ENCODE measurements at regions not wholly inside any gene's neighbourhood (a gene's known extent, or its start where the extent isn't known, plus 50 kb on each side); places are given as distances from the start of the nearest gene placed in this dataset.
"Not testable (repeated sequence)": the region's sequence is repeated elsewhere in the genome, so short reads cannot be mapped to it uniquely, and the experiment has no call there.

- not testable (repeated sequence) for H3K9me3 ChIP-seq (replicated peaks; ENCODE audit: insufficient read depth, low read length); H3K4me2 ChIP-seq (ENCODE audit: low read depth, low read length); H3K79me2 ChIP-seq (ENCODE audit: low read length); H4K20me1 ChIP-seq (ENCODE audit: insufficient read depth, low read length); H3K4me1 ChIP-seq (ENCODE audit: low read length); H3K9me2 ChIP-seq (replicated peaks; ENCODE audit: insufficient read depth, low read length); H3F3A ChIP-seq (ENCODE audit: insufficient read depth, low read length); H3K36me3 ChIP-seq (replicated peaks; ENCODE audit: insufficient read depth, low read length); H3K27me3 ChIP-seq (replicated peaks; ENCODE audit: insufficient read depth, low read length); H2AFZ ChIP-seq (ENCODE audit: low read length); DNase-seq; H3K4me3 ChIP-seq (ENCODE audit: low read length); H3K27ac ChIP-seq (ENCODE audit: low read length); H3K9ac ChIP-seq (ENCODE audit: low read length)
Observed at GRCh38 chr17:13659051-13659450, 57.3 kb upstream of the HS3ST3A1 start.

DNA sequence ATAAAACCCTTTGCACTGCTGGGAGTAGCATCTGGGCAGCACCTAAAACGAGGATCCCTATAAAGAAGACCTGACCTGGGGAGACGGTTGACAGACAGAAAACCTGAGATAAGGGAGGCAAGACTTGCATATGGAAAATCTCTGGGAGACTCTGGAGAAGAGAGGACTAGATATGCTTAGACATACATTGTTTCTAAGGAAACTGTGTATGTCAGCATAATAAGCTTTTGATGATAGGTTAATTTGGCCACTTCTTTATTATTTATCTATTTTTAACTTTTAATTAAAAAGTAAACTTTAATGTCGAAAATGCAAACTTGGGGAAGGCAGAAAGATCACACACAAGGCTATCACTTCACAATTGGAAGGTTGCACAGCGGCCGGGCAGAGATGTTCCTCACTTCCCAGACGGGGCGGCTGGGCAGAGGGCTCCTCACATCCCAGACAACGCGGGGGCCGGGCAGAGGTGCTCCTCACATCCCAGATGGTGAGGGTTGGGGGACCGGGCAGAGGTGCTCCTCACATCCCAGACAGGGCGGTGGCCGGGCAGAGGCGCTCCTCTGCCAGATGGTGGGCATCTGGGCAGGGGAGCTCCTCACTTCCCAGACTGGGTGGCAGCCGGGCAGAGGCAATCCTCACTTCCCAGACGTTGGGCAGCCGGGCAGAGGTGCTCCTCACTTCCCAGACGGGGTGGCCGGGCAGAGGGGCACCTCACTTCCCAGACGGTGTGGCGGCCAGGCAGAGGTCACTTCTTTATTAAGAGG lies 64.3 kb upstream of the HS3ST3A1 start:
- Histone ChIP-seq H4K20me1 (ENCODE audit: insufficient read depth, low read length) (no peaks in the 10 kb centered on the region), H3K4me1 (ENCODE audit: low read length) (no peaks in the 10 kb centered on the region), H3K79me2 (ENCODE audit: low read length) (no peaks in the 10 kb centered on the region), H3K4me2 (ENCODE audit: low read depth, low read length) (no peak overlapping the region), H3F3A (ENCODE audit: insufficient read depth, low read length) (no peaks in the 10 kb centered on the region), H3K9me2 (replicated peaks; ENCODE audit: insufficient read depth, low read length) (no peaks in the 10 kb centered on the region), H3K36me3 (replicated peaks; ENCODE audit: insufficient read depth, low read length) (no peaks in the 10 kb centered on the region), H3K9ac (ENCODE audit: low read length) (no peak overlapping the region), H3K9me3 (replicated peaks; ENCODE audit: insufficient read depth, low read length) (no peaks in the 10 kb centered on the region), H2AFZ (ENCODE audit: low read length) (no peak overlapping the region), H3K4me3 (ENCODE audit: low read length) (no peak overlapping the region), H3K27ac (ENCODE audit: low read length) (no peak overlapping the region), H3K27me3 (replicated peaks; ENCODE audit: insufficient read depth, low read length) (no peaks in the 10 kb centered on the region)
- TF ChIP-seq EZH2 (optimal IDR thresholded peaks at IDR 0.05; ENCODE audit: low read depth, low read length) (no peak), EZH2phosphoT487 (IDR thresholded peaks at IDR 0.05; ENCODE audit: low read length) (no peak)
- TF ChIP-seq, protein P1, sequence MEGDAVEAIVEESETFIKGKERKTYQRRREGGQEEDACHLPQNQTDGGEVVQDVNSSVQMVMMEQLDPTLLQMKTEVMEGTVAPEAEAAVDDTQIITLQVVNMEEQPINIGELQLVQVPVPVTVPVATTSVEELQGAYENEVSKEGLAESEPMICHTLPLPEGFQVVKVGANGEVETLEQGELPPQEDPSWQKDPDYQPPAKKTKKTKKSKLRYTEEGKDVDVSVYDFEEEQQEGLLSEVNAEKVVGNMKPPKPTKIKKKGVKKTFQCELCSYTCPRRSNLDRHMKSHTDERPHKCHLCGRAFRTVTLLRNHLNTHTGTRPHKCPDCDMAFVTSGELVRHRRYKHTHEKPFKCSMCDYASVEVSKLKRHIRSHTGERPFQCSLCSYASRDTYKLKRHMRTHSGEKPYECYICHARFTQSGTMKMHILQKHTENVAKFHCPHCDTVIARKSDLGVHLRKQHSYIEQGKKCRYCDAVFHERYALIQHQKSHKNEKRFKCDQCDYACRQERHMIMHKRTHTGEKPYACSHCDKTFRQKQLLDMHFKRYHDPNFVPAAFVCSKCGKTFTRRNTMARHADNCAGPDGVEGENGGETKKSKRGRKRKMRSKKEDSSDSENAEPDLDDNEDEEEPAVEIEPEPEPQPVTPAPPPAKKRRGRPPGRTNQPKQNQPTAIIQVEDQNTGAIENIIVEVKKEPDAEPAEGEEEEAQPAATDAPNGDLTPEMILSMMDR (IDR thresholded peaks at IDR 0.05; ENCODE audit: low read length), result no peak
- no peak for DNase-seq

DNA sequence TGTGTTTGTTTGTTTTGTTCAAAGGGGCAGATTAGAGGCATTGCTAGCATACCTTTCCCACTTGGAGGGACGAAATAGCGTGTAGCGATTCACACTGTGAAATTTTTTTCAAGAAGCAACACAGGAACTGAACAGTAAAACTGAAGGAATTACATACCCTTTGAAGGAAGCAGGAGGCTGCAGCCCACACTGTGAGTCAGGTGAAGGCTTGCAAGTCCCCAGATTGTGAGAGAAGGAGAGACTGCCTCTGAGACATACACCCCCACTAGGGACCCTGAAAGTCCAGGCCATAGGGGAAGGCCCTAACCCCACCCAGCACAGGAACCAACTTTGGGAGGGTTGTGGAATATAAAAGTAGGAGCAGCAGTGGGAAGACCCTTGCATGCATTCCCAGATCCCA lies 69.6 kb upstream of the HS3ST3A1 start:
- H3K36me3 ChIP-seq (replicated peaks; ENCODE audit: insufficient read depth, low read length), result no peaks in the 10 kb centered on the region
- no peaks in the 10 kb centered on the region for H3K27me3 ChIP-seq (replicated peaks; ENCODE audit: insufficient read depth, low read length)
- TF ChIP-seq EZH2 (optimal IDR thresholded peaks at IDR 0.05; ENCODE audit: low read depth, low read length) (no peak), EZH2phosphoT487 (IDR thresholded peaks at IDR 0.05; ENCODE audit: low read length) (no peak)
- TF ChIP-seq, protein P1 (IDR thresholded peaks at IDR 0.05; ENCODE audit: low read length), result no peak
- no peaks in the 10 kb centered on the region for H3K9me2 ChIP-seq (replicated peaks; ENCODE audit: insufficient read depth, low read length)
- H3F3A ChIP-seq (ENCODE audit: insufficient read depth, low read length), result no peaks in the 10 kb centered on the region
- H3K4me3 ChIP-seq (ENCODE audit: low read length), result no peak overlapping the region
- H3K9ac ChIP-seq (ENCODE audit: low read length), result no peak overlapping the region
- H2AFZ ChIP-seq (ENCODE audit: low read length), result no peak overlapping the region
- no peaks in the 10 kb centered on the region for H3K4me1 ChIP-seq (ENCODE audit: low read length)
- no peak overlapping the region for H3K4me2 ChIP-seq (ENCODE audit: low read depth, low read length)
- DNase-seq, result no peak
- no peaks in the 10 kb centered on the region for H3K9me3 ChIP-seq (replicated peaks; ENCODE audit: insufficient read depth, low read length)
- no peaks in the 10 kb centered on the region for H4K20me1 ChIP-seq (ENCODE audit: insufficient read depth, low read length)
- H3K79me2 ChIP-seq (ENCODE audit: low read length), result no peaks in the 10 kb centered on the region
- H3K27ac ChIP-seq (ENCODE audit: low read length), result no peak overlapping the region

- H3K4me2 ChIP-seq (ENCODE audit: low read depth, low read length), result no peak overlapping the region
- H3K9me3 ChIP-seq (replicated peaks; ENCODE audit: insufficient read depth, low read length), result no peaks in the 10 kb centered on the region
- no peak overlapping the region for H3K27ac ChIP-seq (ENCODE audit: low read length)
Observed at GRCh38 chr17:13671771-13672170, 70.0 kb upstream of the HS3ST3A1 start.

More at GRCh38 chr17:13671771-13672170, 70.0 kb upstream of the HS3ST3A1 start:
- Histone ChIP-seq H3K27me3 (replicated peaks; ENCODE audit: insufficient read depth, low read length) (no peaks in the 10 kb centered on the region), H3K9ac (ENCODE audit: low read length) (no peak overlapping the region), H3K4me3 (ENCODE audit: low read length) (no peak overlapping the region), H3K9me2 (replicated peaks; ENCODE audit: insufficient read depth, low read length) (no peaks in the 10 kb centered on the region), H2AFZ (ENCODE audit: low read length) (no peak overlapping the region), H3K4me1 (ENCODE audit: low read length) (no peaks in the 10 kb centered on the region), H3K36me3 (replicated peaks; ENCODE audit: insufficient read depth, low read length) (no peaks in the 10 kb centered on the region), H3K79me2 (ENCODE audit: low read length) (no peaks in the 10 kb centered on the region), H4K20me1 (ENCODE audit: insufficient read depth, low read length) (no peaks in the 10 kb centered on the region), H3F3A (ENCODE audit: insufficient read depth, low read length) (no peaks in the 10 kb centered on the region)
- no peak for DNase-seq
- TF ChIP-seq, protein P1 (IDR thresholded peaks at IDR 0.05; ENCODE audit: low read length), result no peak
- TF ChIP-seq EZH2phosphoT487 (IDR thresholded peaks at IDR 0.05; ENCODE audit: low read length) (no peak), EZH2 (optimal IDR thresholded peaks at IDR 0.05; ENCODE audit: low read depth, low read length) (no peak)
